Stimulated activated CD8-positive, alpha-beta memory T cell treated with anti-CD3 and anti-CD28 coated beads, Interleukin-15, amount 100 ng/mL, for 4 hours (primary cell): ENCODE measurements at regions not wholly inside any gene's neighbourhood (a gene's known extent, or its start where the extent isn't known, plus 50 kb on each side); places are given as distances from the start of the nearest gene placed in this dataset.
"Not testable (repeated sequence)": the region's sequence is repeated elsewhere in the genome, so short reads cannot be mapped to it uniquely, and the experiment has no call there.

Experiments used
- DNase-seq, 2 donors: peaks; one replicate each; pipeline ENCODE4 v3.0.0-alpha.2; 2020; ENCODE audit warnings: low read depth in 2 of 2

- DNase-seq, result no peak
Measured at GRCh38 chr11:115631609-115632008, 127.4 kb upstream of the CADM1 start.

- DNase-seq, result no peak
Measured at GRCh38 chr11:115630214-115630613, 126.0 kb upstream of the CADM1 start.

- DNase-seq, result no peak
Measured at GRCh38 chr11:115629456-115630015, 125.3 kb upstream of the CADM1 start.

GRCh38 chr11:115627666-115628460, 123.6 kb upstream of the CADM1 start:
- DNase-seq, result no peak

DNA sequence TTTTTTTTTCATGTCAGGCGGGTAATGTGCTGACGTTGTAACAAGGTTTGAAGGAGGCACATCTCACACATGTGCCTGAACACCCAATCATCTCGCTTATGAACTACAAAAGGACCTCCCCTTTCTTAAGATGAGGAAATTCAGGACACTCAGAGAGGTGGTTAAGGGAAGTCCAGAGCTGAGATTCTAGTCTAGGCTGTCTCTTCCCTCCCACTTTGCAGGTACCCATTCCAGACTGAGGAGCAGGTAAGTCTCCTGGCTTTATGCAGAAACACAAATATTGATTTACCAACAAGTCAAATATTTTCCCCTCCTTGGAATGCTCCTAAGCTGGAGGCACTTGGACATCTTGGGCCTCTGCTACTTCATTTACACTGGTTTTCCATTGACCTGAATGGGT, 122.9 kb upstream of the CADM1 start:
- DNase-seq, result no peak

- no peak for DNase-seq
Measured at GRCh38 chr11:115626414-115626813, 122.2 kb upstream of the CADM1 start.

DNA sequence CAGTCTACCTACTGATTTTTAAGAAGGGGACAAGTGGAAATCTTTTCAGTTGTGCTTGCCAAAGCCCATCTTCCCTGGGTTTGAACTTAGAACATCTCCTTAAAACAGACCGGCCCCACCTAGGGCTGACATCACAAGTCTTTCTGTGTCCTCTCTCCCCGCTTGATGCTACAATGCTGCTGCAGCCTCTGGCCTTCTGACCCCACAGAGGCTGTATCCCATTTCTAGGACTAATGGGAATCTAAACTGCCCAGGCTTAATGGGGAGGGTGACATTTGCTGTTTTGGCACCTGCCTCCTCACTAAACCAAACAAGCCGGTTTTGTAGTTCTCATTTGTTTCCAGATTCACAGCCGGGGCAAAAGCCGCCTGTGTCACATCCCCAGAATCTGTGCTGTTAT, 121.3 kb upstream of the CADM1 start:
- no peak for DNase-seq

- DNase-seq, result no peak
Measured at GRCh38 chr11:115624065-115624464, 119.8 kb upstream of the CADM1 start.

GRCh38 chr11:115623021-115623451, 118.8 kb upstream of the CADM1 start:
- no peak for DNase-seq

GRCh38 chr11:115618428-115618827, 114.2 kb upstream of the CADM1 start:
- DNase-seq, result no peak

GRCh38 chr11:115617767-115618166, 113.6 kb upstream of the CADM1 start:
- no peak for DNase-seq

- DNase-seq, result no peak
Measured at GRCh38 chr11:115616971-115617370, 112.8 kb upstream of the CADM1 start.

GRCh38 chr11:115613986-115614632, 109.9 kb upstream of the CADM1 start:
- DNase-seq, result no peak

GRCh38 chr11:115613004-115613403, 108.8 kb upstream of the CADM1 start:
- no peak for DNase-seq

DNA sequence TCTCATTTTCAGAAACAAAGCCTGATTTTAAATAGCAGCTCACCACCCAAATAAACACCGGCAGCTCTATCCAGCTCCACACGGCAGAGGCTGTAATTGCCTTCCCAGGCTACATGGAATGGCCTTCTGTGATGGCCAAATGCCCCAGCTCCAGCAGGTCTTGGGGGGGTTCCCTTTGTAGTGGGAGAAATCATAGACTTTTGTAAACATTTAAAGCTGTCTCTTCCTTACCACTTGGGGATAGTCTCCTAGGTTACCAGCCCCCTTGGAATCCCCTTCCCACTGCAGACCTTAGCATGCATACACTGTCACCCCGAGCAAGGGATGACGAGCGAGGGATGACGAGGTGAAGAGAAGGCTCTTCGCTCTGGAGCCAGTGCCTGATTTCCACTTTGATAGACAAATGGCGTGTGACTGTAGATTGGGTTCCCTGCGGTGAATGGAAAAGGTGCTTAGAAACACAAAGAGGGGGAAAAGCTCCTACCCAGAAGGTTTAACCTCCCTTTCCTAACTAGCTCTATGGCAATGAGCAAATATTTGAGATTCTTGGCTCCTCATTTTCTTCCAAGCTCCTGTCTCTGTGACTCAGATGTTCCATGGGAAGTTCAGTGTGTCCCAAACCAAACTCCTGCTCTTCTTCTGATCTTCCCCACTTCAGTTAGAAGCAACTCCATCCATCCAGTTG, 108.0 kb upstream of the CADM1 start:
- no peak for DNase-seq

- no peak for DNase-seq
Measured at GRCh38 chr11:115611343-115611742, 107.1 kb upstream of the CADM1 start.

DNA sequence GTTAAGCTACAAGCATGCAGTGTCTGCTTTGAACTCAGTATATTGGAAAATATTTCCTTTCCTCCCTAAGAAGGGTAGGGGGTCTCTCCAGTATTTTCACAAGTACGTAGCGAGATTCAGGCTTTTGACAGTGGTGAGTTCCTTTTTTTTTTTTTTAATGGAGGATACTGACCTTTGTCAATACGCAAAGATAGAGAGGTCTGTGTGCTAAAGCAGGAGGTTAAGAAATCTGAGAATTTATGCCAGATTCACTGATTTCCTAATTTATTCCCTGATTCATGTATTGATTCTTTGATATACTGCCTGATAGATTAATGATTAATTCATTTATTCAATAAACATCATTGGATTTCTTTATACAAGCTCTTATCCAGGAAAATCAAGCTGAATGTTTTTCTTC, 106.7 kb upstream of the CADM1 start:
- DNase-seq, result no peak

DNA sequence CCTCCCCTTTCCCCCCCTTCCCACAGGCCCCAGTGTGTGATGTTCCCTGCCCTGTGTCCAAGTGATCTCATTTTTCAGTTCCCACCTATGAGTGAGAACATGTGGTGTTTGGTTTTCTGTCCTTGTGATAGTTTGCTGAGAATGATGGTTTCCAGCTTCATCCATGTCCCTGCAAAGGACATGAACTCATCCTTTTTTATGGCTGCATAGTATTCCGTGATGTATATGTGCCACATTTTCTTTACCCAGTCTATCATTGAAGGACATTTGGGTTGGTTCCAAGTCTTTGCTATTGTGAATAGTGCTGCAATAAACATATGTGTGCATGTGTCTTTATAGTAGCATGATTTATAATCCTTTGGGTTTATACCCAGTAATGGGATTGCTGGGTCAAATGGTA, 106.0 kb upstream of the CADM1 start:
- not testable (repeated sequence) for DNase-seq

GRCh38 chr11:115608976-115609375, 104.8 kb upstream of the CADM1 start:
- no peak for DNase-seq

DNA sequence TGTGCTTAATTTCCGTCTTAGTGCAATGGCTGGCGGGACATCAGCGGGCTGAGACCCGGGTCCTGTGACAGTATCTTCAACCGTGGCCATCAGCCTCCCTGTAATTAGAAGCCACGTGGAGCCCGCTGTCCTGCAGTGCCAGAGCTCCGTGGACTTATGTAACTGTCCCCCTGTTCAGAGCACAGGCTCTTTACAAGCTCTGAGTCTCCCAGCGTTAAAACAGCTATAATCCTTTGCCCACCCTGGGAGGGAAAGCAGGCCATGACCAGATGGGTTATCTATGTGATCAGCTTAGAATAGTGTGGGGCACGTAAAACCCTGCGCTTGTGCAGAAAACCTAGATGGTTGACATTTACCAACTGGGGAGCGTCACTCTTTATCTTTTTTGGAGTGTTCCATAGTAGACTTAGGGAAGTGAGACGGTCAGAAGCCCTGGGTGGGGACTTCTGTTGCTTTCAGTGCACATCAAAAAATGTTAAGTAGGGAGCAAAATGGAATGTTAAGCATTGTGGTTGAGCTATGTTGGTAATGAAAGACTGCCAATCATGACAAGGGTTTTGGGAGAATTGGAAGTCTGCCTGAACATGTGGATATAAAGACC, 103.5 kb upstream of the CADM1 start:
- DNase-seq, result no peak

DNA sequence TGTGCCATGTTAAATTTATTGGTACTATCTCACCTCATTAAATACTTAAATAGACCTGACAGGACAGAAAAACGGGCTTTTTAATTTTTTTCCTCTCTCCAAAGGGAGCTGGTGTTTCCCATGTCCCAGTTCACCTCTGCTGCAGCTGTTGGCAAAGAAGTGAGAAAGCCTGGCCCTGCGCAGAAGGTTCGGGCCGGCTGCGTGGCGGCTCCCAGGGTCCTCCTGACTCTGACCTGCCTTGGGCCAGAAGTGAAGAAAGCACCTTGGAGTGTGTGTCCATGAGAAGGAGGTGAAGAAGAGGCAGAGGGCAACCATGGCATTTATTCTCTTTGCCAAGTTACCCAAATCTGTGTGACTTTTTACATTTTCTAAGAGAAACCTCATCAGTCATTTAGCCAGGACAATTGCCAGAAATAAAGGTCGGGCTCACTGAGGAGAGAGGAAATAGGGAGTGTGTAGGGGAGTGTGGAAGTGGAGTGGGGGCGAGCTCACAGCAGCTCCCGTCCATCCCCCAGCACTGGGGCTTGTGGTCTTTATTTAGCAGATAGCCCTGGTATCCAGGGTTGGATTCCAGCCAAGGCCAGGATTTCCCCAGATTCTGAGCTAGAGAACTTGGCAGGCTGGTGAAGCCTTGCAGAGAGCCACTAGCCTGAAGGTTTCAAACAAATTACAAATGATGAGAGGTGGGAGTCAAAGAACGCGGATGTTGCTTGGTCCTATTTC, 102.4 kb upstream of the CADM1 start:
- no peak for DNase-seq
